ENCODE measurements at regions not wholly inside any gene's neighbourhood (a gene's known extent, or its start where the extent isn't known, plus 50 kb on each side); places are given as distances from the start of the nearest gene placed in this dataset.

- no peak for FAIRE-seq
- no peak for DNase-seq (ENCODE audit: insufficient read length, low spot score)
Observed at GRCh38 chr15:39466750-39467105, 114.2 kb upstream of the THBS1 start.

GRCh38 chr15:39468331-39468730 lies 112.5 kb upstream of the THBS1 start:
- DNase-seq (ENCODE audit: insufficient read length, low spot score): no peak
- FAIRE-seq: no peak

GRCh38 chr15:39468828-39469227 lies 112.1 kb upstream of the THBS1 start:
- FAIRE-seq (no peak), DNase-seq (ENCODE audit: insufficient read length, low spot score) (no peak)

DNA sequence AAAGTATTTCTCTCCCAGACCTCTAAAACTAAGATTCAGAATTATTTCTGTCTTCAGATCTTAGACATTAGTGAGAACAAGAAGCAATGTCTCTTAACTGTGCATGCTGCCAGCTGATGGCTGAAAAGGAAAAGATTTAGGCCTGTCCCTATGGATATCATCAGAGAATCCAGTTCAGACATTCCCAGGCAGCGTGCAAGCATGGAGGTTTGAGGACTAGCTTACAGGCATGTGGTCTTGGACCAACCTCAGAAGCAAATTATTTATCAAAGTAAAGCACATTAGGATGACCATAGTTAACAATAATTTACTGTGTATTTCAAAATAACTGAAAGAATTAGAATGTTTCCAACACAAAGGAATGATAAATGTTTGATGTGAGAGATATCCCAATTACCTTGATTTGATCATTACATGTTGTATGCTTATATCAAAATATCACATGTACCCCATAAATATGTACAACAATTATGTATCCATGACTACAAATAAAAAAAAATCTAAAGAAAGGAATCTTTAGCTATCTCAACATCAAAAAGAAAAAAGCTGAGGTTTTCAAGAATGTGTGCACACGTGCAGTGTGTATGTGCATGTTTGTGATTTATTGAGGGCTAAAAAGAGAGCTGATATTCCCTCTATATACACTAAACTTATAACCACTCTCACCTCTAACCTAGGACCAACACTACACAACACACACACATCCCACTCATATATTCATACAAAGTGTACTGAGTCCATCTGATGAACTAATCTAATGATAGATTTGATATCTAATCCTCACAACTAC lies 108.9 kb upstream of the THBS1 start:
- no peak for FAIRE-seq
- DNase-seq (ENCODE audit: insufficient read length, low spot score): no peak

- DNase-seq (ENCODE audit: insufficient read length, low spot score): no peak
- FAIRE-seq: no peak
Observed at GRCh38 chr15:39472621-39473297, 108.1 kb upstream of the THBS1 start.

DNA sequence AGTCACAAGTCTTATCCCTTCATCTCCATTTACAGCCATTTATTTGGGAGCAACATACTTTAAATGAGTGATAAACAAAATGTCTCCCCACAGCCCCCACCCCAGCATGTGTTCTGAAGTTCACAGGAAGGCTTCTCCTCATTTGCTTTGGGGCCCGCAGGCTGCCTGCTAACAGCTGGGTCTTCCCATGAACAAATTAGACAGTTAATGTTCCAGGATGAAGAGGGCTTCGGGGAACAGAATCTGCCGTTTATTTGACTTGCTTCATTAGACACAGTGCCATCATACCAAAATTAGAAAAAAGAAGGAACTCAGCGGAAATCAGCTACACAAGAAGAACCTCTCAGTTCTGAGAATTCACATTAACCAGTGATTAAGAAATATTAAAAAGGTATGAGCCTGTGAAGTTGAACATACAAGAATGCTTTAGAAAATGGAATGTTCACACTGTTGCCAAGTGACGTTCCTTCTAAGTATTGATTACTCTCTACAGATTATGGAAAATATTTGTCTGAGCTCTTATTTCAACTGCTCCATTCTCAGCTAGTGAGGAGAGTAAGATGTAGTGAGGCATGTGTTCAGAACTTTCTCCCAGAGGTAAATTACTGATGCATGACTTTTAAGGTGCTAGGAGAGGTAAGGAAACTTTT lies 107.5 kb upstream of the THBS1 start:
- no peak for FAIRE-seq
- no peak for DNase-seq (ENCODE audit: insufficient read length, low spot score)

- FAIRE-seq (no peak), DNase-seq (ENCODE audit: insufficient read length, low spot score) (no peak)
Observed at GRCh38 chr15:39474657-39475056, 106.2 kb upstream of the THBS1 start.

DNA sequence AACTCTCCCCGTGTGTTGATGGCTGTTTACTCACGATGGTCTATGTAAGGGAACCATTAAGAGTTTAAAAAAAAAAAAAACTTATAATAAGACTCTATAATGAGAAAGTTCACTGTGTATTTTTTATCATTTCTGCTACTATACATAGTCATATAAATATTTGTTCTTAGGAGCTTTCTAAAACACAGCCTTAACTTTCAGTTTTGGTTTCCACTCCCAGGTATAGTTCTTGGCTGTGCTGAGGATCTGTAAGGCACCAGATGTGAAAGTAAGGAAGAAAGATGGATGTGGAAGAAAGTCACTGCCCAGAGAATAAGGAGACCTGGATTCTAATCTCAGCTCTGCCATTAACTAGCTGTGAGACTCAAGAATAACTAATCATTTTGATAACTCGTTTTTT lies 101.9 kb upstream of the THBS1 start:
- DNase-seq (ENCODE audit: insufficient read length, low spot score) (no peak), FAIRE-seq (no peak)

DNA sequence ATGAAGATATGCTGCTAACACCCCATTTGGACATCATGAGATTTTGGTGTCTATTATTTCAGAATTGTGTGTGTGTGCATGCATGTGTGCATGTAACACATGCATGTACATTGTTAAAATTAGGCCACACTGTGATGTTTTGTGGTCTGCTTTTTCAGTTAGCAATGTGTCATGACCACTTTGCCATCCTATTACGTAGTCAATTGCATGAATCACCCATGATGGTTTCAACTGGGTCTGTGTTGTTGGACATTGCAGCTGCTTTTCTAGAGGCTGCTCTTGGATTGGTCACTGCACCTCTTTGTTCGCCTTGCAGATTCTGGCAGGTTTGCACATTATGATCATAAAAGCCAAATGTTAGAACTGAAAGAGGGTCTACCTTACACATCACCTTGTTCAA lies 101.0 kb upstream of the THBS1 start:
- DNase-seq (ENCODE audit: insufficient read length, low spot score) (no peak), FAIRE-seq (no peak)

- FAIRE-seq (no peak), DNase-seq (ENCODE audit: insufficient read length, low spot score) (no peak)
Observed at GRCh38 chr15:39482459-39482858, 98.4 kb upstream of the THBS1 start.

- FAIRE-seq: no peak
- DNase-seq (ENCODE audit: insufficient read length, low spot score): no peak
Observed at GRCh38 chr15:39486621-39487457, 94.0 kb upstream of the THBS1 start.

- no peak for FAIRE-seq
Observed at GRCh38 chr15:39487458-39487735, 93.5 kb upstream of the THBS1 start.

DNA sequence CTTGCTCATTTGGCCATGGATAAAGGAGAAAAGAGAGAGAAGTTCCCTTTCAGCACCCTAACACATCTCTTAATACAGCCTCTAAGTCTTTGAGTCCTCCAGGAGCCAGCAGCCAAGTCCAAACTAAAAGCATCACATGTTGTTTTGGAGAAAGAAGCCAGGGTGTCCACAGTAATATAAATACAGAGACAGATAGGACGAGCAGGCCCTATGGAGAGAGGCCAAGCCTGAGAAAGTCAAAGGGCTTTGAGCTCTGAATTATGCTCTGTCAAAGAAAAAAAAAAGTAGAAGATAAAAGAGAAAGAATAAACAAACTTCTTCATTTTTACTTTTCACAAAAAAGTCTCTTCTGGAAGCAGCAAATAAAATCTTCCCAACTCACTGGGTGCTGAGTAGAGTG lies 92.4 kb upstream of the THBS1 start:
- FAIRE-seq: no peak

More at GRCh38 chr15:39487458-39487735, 93.5 kb upstream of the THBS1 start:
- DNase-seq (ENCODE audit: insufficient read length, low spot score): no peak

GRCh38 chr15:39488961-39489360 lies 91.9 kb upstream of the THBS1 start:
- FAIRE-seq (no peak), DNase-seq (ENCODE audit: insufficient read length, low spot score) (no peak)

More for the DNA sequence above, 92.4 kb upstream of the THBS1 start:
- no peak for DNase-seq (ENCODE audit: insufficient read length, low spot score)

GRCh38 chr15:39491115-39491885 lies 89.6 kb upstream of the THBS1 start:
- FAIRE-seq: no peak
- no peak for DNase-seq (ENCODE audit: insufficient read length, low spot score)

GRCh38 chr15:39491886-39492490 lies 88.9 kb upstream of the THBS1 start:
- DNase-seq (ENCODE audit: insufficient read length, low spot score): no peak
- no peak for FAIRE-seq

- DNase-seq (ENCODE audit: insufficient read length, low spot score): no peak
- no peak for FAIRE-seq
Observed at GRCh38 chr15:39493424-39494067, 87.3 kb upstream of the THBS1 start.

DNA sequence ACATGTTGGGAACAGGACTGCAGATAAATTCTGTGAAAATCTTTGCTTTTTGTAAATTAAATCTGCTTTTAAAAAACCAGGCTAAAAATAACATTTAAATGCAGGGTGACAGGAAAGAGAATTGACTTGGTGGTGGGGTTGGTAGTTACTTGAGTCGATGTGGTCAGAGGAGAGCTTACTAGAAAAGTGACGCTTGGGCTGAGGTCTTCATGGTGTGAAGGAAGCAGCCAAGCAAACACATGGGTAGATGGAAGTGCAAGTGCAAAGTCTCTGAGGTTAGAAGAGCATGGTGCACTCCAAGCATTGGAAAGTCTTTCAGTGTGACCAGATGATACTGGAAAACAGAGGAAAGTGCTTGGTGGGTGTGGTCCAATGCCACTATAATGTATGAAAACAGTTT lies 86.4 kb upstream of the THBS1 start:
- no peak for FAIRE-seq
- DNase-seq (ENCODE audit: insufficient read length, low spot score): no peak

All from GM19239 (cell line).